T-helper 9 cell (primary cell): ENCODE measurements at regions not wholly inside any gene's neighbourhood (a gene's known extent, or its start where the extent isn't known, plus 50 kb on each side); places are given as distances from the start of the nearest gene placed in this dataset.
"Not testable (repeated sequence)": the region's sequence is repeated elsewhere in the genome, so short reads cannot be mapped to it uniquely, and the experiment has no call there.

Source experiments
- DNase-seq: peaks from one replicate; pipeline ENCODE4 v3.0.0-alpha.2; 2020

GRCh38 chr14:106393742-106394141 lies 867.4 kb downstream of the TMEM121 start:
- no peak for DNase-seq

- no peak for DNase-seq
Measured at GRCh38 chr14:106395456-106396050, 869.2 kb downstream of the TMEM121 start.

GRCh38 chr14:106396999-106397398 lies 870.6 kb downstream of the TMEM121 start:
- DNase-seq = no peak

DNA sequence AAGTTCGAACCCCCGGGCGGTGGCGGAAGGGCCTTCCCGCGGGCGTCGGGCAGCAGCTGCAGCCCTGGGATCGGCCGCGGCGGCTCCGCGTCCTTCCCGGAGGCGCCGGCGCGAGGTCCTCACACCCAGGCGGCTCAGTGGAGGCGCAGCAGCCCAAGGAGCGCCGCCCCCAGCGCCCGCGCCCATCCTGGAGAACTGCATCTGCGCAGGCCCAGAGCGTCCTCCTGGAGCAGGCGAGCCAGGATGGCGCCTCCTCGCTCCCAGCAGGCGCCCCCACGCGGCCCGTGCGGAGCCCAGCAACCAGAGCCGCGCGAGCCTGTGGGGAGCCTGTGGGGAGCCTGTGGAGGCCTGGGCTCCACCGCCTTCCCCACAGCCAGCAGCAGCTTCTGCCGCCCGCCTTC lies 872.5 kb downstream of the TMEM121 start:
- peak; percentile 51 for DNase-seq

DNA sequence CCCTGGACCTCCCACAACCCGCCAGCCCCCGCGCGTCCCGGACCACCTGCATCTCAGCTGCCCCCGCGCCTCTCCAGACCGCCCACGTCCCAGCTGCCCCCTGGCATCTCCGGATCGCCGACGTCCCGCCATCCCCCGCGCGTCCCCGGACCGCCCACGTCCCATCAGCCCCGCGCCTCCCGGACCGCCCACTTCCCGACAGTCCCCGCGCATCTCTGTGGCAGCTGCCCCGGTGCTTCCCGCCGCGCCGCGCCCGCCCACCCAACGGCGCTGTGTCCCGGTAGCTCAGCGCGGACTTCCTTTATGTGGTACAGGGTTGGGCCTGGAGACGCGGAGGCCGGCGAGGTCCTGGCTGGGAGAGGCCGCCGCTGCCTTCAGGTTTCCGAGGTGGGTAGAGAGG lies 874.9 kb downstream of the TMEM121 start:
- DNase-seq = not testable (repeated sequence)

- peak; percentile 33 for DNase-seq
Measured at GRCh38 chr14:106410229-106410628, 883.8 kb downstream of the TMEM121 start.

DNA sequence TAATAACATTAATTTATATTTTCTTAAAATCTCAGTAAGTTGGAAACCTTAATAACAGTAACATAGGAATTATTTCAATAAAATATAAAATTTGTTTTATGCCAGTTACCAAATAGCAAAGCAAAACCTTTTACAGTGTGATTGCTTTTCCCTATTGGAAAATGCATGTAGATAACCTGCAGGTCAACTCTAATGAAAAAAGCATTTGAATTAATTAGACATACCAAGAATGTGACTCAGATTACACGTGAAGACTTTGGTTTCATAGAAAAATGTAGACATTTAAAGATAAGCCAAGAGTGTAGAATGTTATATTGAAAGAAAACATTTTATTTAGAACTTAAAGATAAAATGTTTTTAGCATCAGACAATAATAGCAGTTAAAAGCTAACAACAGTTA lies 888.1 kb downstream of the TMEM121 start:
- DNase-seq = no peak

GRCh38 chr14:106417224-106418049 lies 891.1 kb downstream of the TMEM121 start:
- peak; percentile 83 for DNase-seq

GRCh38 chr14:106419376-106419965 lies 893.1 kb downstream of the TMEM121 start:
- DNase-seq = no peak

DNA sequence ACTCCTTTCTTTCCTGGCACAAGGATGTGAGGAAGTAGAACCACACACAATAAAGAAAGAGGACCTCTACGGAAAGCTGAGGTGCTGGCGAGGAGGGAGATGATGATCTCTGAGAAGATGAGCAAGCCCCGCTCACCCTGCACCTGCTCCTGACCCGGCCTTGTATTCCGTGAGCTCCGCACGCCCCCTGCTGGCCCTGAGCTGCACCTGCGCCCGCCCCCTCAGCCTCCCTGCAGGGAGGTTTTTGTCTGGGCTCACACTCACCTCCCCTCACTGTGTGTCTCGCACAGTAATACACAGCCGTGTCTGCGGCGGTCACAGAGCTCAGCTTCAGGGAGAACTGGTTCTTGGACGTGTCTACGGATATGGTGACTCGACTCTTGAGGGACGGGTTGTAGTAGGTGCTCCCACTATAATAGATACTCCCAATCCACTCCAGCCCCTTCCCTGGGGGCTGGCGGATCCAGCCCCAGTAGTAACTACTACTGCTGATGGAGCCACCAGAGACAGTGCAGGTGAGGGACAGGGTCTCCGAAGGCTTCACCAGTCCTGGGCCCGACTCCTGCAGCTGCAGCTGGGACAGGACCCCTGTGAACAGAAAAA lies 895.1 kb downstream of the TMEM121 start:
- DNase-seq = peak; percentile 75

DNA sequence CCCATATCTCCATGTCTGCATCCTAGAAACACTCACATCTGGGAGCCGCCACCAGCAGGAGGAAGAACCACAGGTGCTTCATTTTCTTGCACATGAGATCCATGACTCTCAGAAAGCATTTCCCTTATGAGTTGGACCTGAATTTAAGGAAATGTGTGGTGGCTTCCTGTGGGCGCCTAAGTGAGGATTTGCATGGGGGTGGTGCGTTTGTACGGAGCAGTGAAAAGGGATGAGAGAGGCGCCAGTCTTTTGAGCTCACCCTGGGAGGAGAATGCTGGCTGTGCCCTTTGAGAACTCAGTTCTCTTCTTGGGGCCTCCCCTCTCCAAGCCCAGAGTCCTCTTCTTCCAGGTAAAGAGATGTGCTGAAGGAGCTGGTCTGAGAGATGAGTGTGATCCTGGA lies 895.7 kb downstream of the TMEM121 start:
- DNase-seq = no peak

DNA sequence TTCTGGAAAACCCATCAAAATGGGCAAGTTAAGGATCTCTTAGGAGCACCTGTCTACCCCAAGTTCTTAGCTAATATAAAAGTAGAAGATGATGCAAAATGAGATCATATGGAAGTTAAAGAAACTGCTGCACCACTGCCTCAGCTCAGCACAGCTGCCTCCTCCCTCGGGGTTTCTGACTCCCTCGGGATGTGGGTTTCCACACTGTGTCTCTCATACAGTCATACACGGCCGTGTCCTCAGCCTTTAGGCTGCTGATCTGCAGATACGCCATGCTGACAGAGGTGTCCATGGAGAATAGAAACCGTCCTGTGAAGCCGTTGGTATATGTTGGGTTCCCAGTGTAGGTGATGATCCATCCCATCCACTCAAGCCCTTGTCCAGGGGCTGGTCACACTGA lies 898.8 kb downstream of the TMEM121 start:
- not testable (repeated sequence) for DNase-seq

GRCh38 chr14:106436310-106436905 lies 910.0 kb downstream of the TMEM121 start:
- peak; percentile 65 for DNase-seq

- peak; percentile 19 for DNase-seq
Measured at GRCh38 chr14:106442857-106443256, 916.5 kb downstream of the TMEM121 start.

GRCh38 chr14:106455026-106455425 lies 928.6 kb downstream of the TMEM121 start:
- DNase-seq = no peak

GRCh38 chr14:106459971-106460730 lies 933.8 kb downstream of the TMEM121 start:
- peak; percentile 73 for DNase-seq

DNA sequence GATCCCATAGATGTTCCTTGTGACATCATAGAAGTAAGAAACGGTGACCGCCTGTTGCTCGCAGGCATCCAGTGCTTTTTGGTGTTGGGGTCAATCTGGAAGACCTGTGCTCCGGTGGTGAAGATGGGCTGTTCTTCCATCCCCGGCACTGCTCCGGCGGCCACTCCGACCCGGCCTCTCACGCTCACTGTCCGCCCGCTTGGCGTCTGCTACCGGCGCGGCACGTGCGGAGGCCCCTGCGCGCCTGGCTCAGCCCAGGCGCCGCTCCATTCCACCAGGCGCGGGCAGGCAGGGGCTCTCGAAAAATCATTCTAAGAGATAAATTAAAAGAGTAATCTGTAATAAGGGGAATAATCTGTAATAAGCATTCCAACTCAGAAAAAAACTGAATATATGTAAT lies 934.5 kb downstream of the TMEM121 start:
- DNase-seq = no peak

GRCh38 chr14:106466483-106466882 lies 940.1 kb downstream of the TMEM121 start:
- not testable (repeated sequence) for DNase-seq

DNA sequence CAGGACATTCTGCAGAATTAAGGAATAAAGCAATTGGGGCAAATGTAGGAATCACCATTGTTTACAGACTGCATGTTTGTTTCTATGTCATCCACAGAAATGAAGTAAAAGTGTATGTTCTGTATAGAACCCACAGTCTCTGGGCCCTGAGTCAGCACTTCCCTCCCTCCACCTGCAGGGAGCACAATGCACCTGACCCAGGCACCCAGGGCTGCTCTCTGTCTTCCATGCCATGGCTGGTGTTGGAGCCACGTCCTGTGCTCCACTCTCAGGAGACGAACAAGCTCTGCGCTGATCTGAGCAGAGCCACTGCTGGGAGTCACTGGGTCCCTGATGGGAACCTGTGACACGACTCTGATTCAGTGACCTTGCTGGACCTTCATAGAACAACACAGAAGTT lies 942.5 kb downstream of the TMEM121 start:
- DNase-seq = not testable (repeated sequence)

DNA sequence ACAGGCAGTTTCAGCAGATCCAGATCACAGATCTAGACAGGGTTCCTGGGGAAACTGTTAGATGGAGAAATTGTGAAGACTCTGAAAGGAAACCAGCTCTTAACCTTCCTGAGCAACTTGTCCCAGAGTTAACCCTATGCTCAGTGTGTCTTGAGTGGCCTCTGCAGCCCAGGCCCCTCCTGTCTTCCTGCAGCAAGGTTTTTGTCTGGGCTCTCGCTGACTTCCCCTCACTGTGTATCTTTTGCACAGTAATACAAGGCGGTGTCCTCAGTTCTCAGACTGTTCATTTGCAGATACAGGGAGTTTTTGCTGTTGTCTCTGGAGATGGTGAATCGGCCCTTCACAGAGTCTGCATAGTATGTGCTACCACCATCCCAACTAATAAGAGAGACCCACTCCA lies 943.6 kb downstream of the TMEM121 start:
- not testable (repeated sequence) for DNase-seq

DNA sequence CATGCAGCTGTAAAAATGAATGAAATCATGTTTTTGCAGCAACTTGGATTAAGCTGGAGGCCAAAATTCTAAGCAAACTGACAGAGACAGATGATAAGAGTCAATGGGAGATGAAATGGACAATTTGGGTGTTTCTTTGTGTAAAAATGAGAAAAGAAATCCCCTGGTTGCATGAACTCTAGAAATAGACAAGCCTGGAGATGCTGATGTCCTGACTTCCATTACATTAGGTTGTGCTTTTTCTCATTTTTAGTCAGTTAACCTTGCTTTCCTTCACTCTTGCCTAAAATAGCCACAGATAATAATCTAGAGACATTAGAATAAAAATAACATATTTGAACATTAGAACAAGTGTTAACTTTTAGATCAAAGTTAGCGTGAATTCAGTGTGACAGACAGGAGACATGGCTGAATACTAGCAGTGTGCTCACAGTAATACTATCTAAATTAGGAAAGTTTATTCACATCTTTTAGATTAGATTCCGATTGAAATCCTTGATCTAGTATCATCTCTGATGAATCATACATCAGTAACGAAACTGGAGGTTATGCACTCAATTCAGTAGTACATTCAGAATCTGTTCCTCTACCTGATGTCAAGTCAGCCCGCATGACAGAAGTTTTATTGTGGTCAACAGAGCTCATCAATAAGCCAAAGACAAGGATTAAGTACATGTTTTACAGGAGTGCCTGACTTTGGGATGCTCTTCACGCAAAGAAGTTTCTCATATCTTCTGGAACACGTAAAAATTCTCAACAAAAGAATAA lies 948.1 kb downstream of the TMEM121 start:
- not testable (repeated sequence) for DNase-seq
